ENCODE measurements at regions not wholly inside any gene's neighbourhood (a gene's known extent, or its start where the extent isn't known, plus 50 kb on each side); places are given as distances from the start of the nearest gene placed in this dataset.

DNA sequence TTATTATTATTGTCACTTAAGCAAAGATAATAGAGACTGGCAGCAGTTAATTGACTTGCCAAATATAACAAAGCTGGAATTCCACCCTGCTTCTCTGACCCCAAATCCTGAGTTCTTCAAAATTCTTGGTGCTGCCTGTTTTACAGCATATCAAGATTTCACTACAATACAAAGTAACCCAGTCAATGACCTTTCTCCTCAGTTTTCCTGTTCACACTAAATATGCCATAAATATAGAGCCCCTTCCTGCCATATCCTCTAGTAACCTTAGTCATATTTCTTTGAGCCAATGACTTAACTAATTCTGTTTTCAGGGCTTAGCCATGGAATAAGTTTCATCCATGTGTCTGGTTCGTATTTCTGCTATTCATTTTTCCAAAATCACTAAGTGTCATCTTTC, 315.3 kb upstream of the HS3ST1 start:
- TF ChIP-seq, protein P1, sequence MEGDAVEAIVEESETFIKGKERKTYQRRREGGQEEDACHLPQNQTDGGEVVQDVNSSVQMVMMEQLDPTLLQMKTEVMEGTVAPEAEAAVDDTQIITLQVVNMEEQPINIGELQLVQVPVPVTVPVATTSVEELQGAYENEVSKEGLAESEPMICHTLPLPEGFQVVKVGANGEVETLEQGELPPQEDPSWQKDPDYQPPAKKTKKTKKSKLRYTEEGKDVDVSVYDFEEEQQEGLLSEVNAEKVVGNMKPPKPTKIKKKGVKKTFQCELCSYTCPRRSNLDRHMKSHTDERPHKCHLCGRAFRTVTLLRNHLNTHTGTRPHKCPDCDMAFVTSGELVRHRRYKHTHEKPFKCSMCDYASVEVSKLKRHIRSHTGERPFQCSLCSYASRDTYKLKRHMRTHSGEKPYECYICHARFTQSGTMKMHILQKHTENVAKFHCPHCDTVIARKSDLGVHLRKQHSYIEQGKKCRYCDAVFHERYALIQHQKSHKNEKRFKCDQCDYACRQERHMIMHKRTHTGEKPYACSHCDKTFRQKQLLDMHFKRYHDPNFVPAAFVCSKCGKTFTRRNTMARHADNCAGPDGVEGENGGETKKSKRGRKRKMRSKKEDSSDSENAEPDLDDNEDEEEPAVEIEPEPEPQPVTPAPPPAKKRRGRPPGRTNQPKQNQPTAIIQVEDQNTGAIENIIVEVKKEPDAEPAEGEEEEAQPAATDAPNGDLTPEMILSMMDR (conservative IDR thresholded peaks at IDR 0.05; ENCODE audit: low read depth in 2 of 2), result no peak
- TF ChIP-seq ZNF331 (CRISPR knock-in tag; IDR thresholded peaks at IDR 0.05; ENCODE audit: low read depth) (no peak), POLR2AphosphoS5 (IDR thresholded peaks at IDR 0.05; ENCODE audit: low read depth) (no peak), EZH2 (IDR thresholded peaks at IDR 0.05; ENCODE audit: low read depth, unreplicated experiment) (no peak), EZH2phosphoT487 (IDR thresholded peaks at IDR 0.05; ENCODE audit: unreplicated experiment) (no peak), STAT1 (IDR thresholded peaks at IDR 0.05; ENCODE audit: unreplicated experiment) (no peak), NANOG (IDR thresholded peaks at IDR 0.05; ENCODE audit: borderline replicate concordance) (no peak), CREB1 (CRISPR knock-in tag; IDR thresholded peaks at IDR 0.05; ENCODE audit: low read depth) (no peak)
